M059J (cell line): ENCODE measurements at regions not wholly inside any gene's neighbourhood (a gene's known extent, or its start where the extent isn't known, plus 50 kb on each side); places are given as distances from the start of the nearest gene placed in this dataset.
"Not testable (repeated sequence)": the region's sequence is repeated elsewhere in the genome, so short reads cannot be mapped to it uniquely, and the experiment has no call there.

Experiments
- DNase-seq: peaks from one replicate; pipeline ENCODE4 v3.0.0-alpha.2; 2012; ENCODE audit warnings: low read depth

DNA sequence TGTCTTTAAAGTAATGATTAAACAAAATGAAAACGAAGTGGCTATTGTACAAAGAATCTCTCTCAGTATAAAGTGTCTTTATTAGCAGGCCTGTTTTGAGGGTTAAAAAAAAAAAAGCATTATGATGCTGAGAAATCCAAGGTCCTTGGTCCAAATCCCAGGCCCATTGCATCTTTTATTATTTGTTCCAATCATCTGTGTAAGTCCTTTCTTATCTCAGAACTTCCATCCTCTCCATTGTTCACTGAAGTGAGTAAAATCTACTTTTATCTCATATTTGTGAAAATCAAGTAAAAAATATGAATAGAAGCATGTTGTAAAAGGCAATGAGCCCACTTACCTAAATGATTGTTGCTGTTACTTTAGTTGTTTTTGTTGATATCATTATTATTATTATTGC lies 499.1 kb upstream of the JAG1 start:
- no peak for DNase-seq

DNA sequence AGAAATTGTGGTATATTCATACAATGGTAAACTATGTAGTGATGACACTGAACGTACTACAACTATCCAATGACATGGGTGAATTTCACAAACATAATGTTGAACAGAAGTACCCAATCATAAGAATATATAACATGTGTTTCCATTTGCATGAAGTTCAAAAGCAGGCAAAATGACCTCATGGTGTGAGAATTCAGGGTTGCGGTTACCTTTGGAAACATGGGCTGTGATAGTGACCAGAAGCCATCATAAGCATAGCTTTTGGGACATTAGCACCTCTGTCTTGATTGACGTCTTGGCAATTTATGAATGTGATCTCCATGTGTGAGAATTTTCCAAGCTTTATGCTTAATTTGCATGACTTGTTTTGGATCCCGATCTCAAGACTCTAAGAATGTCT lies 500.1 kb upstream of the JAG1 start:
- DNase-seq = peak; percentile 73

DNA sequence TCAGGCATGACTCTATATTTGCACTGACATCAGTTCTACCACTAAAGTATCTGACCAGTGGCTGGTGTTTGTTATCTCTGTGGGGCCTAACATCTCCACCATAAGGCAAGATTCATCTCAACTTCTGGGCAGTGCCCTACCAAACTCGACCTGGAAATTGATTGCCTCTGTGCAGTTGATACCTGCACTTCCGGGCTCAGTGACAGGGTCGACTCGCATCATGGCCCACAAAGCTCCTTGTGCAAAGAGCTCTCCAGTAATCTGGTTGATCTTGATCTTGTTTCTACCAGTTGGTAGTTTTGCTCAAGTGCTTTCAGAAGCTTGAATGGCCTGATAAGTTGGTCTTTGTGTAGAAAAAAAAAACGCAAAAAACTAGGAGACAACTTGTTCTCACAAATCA lies 501.1 kb upstream of the JAG1 start:
- no peak for DNase-seq

DNA sequence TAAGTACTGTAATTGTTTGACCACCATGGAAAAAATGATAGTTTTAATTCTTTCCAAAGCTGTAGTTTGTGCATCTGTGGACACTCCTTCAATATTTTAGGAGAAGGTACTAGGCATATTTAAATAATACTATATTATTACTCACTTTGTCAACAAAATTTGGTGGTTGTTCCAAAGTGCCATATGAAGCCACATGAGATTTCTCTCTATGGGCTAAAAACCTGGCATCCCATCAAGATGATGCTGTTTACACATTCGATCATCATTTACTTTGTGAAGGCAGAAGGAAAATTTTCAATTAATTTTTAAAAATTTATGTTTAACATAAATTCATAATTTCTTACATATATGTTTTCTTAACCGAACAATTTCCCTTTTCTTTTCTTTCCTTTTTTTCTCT lies 502.6 kb upstream of the JAG1 start:
- DNase-seq = no peak

DNA sequence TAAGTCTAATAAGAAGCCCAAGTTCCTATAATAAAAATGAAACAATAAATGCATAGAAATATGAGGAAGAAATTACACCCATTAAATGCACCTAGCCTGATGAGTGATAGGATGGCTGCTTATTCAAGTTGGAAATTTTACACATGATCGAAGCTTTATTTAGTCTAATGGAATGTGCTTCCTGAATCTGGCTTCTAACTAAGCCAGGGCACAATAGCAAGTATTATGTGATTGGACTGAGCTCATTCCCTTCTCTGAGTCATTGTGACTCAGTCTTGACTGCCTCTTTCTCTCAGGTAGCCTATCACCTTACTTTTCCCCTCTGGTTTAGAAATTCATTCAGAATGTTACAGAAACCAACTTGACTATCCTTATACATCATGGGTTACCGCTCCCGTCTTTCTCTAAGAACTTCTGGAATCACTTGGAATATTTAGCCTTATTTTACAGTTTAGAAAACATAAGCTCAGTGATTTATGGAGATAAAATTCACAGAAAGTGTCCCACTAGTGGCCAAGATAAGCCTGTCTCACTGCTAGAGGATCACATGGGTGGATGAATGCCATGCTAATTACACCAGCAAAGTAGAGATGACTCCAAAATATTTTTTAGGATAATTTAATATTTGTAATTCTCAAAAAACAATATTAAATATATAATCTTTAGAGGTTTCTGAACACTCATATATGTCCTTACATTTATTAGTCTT lies 505.3 kb upstream of the JAG1 start:
- peak; percentile 98 for DNase-seq

DNA sequence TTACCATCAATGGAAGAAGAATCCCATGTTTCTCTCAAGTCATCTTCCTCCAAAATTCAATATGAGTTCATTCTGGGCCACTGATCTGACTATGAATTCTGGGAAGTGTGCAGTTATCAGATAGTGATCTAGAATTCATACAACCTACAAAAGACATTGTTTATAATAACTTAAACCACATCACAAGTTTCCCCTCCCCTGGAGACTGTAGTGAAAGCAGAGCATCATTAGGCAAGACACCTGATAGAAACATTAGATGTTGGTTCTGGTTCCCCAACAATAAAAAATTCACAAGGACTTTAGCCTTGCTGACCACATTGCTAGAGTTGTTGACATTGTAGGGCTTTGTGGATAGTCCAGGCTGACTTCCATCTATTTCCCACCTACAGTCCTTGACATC lies 506.4 kb upstream of the JAG1 start:
- peak; percentile 93 for DNase-seq

DNA sequence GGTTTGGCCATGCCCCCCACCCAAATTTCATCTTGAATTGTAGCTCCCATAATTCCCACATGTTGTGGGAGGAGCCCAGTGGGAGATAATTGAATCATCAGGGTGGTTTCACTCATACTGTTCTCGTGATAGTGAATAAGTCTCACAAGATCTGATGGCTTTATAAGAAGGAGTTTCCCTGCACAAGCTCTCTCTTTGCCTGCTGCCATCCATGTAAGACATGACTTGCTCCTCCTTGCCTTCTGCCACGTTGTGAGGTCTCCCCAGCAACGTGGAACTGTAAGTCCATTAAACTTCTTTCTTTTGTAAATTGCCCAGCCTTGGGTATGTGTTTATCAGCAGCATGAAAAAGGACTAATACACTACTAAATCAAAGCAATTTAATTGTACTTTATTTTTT lies 507.3 kb upstream of the JAG1 start:
- not testable (repeated sequence) for DNase-seq

DNA sequence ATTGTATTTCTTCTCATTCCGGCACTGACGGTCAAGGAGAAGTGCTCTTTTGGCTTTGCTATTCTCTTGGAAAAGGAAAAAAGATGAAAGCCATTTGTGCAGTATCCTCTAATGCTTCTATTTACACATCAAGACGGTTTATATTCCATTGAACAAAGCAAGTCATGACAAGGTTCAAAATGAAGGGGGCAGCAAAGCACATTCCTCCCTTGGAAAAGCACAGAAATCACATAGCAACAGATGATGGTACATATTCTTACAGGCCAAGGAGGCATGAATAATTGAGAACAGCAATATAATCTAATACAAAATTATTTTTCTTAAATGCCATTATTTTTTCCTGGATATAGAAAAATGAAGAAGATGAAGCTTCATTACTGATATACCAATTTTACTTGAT lies 508.2 kb upstream of the JAG1 start:
- no peak for DNase-seq

DNA sequence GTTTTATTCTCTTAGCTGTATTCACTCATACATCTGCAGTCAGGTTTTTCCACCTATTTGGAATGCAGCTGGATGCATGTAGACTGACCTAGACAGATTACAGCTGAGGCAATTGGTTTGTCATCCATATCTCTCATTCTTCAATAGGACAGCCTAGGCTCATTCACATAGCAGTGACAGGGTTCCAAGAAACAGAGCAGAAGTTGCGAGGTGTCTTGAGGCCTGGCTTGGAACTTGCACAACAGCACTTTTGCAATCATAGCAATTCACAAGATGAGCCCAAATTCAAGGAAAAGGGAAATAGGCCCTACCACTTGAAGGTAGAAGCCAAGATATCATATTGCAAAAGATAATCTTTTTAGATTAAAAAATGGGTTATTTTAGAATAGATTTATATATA lies 508.9 kb upstream of the JAG1 start:
- no peak for DNase-seq

DNA sequence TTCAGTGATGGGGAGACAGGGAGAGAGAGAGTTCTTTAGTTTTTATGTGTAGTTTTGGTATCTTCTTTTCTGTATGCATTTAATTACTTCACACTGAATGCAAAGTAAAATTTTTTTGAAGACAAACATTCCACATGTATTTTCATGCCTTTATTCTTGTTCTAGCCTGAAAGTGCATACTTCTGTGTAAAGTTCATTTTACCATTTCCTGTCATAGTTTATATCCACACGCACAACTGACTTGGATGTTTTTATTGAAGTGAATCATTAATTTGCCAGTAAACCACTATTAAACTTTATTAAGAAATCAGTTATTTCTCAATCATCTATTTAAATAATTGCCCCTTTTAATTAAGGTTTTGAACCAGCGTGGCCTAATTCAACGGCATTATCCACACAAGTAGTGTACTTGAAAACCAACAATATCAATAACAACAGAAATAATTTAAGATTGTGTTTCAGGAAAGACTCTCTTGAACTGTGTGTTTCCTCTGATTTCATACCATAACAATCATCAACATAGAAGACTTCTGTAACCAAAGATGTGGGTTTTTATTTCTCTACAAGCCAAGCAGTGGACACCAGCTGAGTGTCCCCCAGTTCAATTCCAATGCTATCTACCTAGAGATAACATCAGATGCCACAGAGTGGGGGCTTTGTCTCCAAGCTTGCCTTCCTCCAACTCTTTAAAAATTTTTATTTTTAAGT lies 512.7 kb upstream of the JAG1 start:
- DNase-seq = peak; percentile 60

DNA sequence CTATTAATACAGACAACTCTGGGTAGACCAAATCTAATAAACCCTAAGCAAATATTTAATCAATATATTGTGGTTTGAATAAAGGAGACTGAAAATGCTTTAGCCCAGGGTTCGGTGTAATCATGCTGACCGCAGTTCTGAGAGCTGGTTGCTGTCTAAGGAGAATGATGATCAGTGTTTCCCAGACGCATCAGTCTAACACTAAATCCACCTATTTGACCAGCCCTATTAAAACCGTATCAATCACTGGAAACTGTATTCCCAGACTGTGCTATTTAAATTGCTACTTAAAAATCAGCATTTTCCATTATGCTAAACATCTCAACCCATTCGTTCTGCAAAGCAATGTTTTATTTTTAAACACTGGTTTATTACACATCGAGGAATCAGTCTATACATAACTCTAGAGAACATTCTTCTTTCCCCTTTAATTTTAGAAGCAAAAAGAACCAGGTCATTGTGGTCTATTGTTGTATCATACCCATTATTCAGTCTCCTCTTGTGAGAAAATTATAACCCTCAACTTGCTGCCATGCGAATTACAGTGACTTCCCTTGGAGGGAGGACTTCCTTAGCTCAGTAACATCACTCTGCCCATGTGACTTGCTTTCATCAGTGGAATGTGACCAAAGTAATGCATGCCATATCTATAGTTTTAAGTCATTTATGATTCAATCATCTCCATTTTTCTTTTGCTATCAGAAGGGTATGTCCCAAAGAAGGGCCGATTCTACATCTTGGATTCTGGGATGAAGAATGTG lies 515.2 kb upstream of the JAG1 start:
- DNase-seq = no peak

DNA sequence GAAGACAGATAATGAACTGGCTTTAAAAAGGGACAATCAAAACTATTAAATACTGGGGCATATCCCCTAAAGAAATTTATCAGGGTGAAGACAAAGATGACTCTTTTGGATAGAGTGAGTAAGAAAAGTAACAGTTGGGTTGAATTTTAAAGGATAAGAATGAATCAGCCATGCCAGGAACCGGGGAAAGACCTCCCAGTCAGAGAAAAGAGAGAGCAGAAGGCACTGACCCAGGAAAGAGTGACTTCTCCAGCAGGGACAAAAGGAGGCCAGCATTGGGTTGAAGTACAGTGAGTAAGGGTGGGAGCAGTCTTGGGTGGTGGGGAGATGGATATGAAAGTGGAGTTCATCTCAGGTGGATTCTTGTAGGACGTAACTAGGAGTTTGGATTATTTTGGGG lies 516.9 kb upstream of the JAG1 start:
- DNase-seq = no peak

DNA sequence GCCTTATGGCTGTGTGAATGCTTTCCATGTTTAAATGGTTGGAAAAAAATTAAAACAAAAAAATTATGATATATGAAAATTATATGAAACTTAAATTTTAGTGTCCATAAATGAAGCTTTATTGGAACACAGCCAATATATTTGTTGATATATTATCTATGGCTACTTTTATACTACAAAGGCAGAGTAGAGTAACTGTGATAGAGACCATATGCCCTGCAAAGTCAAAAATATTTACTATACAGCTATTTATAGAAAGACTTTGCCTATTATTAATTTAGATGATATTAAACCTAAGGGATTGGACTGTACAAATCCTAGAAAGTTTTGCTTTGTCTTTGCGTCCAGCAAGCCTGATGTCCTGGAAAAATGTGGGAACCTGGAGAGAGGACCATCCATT lies 518.3 kb upstream of the JAG1 start:
- DNase-seq = no peak

DNA sequence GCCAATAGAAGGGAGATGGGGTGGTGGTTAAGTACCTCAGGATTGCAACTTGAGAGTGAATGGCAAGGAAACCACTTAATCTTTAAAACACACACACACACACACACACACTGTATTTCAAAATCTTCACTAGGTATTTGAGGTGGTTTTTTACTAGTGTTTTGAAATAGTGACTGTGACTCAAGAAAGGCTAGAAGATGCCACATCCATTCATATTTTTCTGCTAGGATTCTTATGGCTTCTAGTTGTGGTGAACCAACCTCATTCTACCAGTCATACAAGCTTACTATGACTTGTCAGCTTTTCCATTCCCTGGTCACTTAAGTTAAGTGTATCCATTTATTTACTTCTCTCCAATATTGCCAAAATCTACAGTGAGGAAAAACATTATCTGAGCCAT lies 519.4 kb upstream of the JAG1 start:
- peak; percentile 85 for DNase-seq

DNA sequence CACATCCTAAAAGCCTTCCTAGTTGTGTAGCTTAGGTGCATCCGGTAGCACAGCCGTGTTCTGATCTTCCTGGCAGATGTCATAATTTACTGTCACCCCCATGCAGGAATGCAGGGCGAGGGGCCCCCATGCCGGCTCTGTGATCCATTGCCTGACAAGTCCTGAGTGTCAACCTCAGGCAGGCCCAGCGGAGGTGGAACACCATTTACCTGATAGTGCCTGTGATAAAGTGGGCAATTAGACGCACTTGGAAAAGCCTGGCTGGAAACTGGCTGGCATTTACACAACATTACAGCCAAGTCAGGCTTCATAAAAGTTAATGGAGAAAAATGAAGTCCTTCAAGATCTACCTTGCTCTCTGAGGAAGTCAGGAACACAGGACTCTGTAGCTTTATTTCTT lies 521.4 kb upstream of the JAG1 start:
- no peak for DNase-seq

DNA sequence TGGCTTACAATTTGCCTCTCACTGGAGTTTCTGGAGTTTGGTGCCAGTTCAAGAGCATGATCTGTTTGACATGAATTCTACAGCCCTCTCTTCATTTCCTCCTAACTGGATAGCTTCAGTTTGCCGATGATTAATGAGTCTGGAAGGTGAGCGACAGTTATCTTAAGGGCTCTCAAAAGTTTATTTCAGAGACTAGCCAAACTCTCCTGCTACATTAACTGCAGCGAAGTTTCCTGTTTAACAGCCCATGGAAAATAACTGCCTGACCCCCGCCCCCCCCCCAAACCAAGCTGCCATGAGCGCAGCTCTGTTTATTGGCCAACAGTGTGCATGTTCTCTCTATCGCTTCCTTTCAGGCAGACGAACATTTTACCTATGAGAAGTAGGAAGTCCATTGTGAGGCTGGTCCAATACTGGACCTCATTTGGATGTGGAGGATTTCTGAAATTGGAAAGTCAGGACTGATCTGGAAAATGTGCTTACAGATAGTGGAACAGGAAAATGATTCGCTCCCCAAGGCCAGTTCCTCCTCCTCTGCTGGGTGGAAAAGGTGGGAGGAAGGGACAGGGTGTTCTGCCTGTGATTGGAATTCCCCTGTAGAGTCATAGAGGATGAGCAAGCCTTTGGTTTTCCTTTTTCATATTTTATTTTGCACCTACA lies 522.2 kb upstream of the JAG1 start:
- peak; percentile 89 for DNase-seq

DNA sequence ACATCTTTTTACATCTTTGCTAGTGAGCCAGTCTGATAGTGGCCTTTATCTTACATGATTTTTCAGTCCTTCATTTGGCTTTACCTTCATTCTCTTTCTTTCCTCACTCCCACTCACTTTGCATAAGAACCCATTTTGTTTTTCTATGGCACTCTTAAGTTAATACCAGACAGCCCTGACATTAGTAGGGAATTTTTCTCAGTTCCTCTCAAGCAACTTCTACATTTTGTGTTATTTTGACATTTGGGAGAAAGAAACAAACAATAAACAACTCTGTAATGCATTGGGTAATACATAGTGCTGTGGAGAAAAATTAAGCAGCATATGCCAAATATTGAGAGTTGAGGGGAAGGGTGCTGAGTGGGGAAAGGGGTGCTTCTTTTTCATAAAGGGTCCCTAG lies 524.1 kb upstream of the JAG1 start:
- DNase-seq = no peak

DNA sequence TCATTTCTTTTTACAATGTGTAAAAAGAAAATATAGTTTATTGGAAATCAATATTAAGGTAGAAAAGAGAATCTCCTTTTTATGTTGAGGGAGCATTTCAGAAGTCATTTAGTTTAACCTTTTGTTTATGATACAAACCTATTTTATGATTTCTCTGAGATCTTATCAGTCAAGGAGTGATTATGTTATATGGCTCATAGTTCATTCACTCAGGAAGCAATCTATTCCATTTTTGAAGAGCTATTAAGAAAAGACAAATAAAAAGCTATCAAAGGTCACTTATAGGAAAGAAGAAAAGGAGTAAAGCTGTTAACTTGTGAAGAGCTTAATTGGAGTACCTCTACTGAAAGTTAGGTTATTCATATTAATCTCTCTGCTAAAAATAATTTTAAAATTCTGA lies 526.6 kb upstream of the JAG1 start:
- DNase-seq = no peak

DNA sequence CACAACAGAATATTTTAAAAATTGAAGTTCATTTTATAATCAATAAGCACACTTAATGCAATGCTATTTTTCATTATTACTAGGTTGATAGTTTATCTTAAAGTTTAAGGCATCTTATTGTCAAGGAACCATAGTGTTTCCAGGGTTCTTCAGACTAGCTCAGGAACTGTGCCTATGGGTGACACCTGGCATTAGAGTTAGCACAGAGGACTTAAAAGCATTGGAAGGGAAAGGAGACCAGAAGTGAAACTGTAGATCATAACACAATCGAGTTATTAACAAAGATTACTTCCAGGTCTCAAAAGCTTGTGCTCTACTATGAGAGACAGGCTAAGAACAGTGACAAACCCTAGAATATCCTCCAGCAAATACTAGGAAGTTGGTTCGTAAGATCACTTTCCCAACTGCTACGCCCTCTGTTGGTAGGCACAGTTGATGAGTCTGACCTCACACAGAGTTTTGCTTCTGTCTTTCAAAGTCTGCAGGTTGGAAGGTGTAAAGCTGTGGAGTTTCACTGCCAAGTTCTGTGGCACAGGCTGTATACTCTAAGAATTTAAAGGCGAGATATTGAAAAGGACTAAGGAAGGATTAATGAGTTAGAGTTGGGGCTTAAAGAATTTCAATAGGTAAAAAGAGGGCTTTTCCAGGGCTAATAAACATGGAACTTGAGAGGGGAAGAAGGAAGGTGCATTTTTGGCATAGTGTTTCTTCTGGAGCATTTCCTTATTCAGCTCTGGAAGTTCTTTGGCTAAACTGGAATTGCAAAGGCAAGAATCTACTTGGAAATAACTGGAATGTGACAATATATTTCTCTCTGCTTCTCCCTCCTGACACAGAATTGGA lies 531.3 kb upstream of the JAG1 start:
- peak; percentile 84 for DNase-seq

DNA sequence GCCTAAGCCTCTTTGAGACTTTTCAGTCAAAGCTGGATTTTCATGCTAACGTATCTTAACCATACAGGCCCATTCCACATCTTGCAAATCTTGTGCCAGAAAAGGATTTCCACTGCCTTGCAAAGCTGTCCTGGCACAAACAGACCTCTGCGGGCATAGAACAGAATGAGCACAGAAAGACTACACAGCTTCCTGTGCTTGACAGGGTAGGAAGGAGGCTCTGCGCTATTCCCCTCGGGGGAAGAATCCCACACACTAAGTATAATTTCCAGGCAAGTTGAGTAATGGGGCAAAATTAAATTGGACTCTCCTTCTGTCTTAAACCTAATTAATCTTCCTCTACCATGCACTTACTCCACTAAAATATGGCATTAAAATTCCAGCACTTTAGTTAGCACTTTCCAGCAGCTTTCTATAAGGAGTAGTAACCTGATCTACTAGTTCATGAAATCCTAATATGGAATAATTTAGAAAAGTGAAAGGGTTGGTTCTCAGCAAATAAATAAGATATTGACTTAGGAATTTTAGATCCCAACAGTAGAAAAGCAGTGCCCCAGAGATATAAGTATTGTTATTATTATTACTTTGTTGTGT lies 532.1 kb upstream of the JAG1 start:
- no peak for DNase-seq
